Activated B cell treated with CpG ODN at 0.5 μM for 24 hours (primary cell): ENCODE measurements at regions not wholly inside any gene's neighbourhood (a gene's known extent, or its start where the extent isn't known, plus 50 kb on each side); places are given as distances from the start of the nearest gene placed in this dataset.

Experiments
- ATAC-seq: fragments of 200-7000 bp; cut with Tn5 transposase; one replicate; pipeline ENCODE4 v1.10.0; 2021; ENCODE audit warnings: low read depth, mild to moderate bottlenecking, moderate library complexity
- CTCF ChIA-PET: fragments of 350-600 bp; sonication (Branson Sonifier 250); formaldehyde crosslinking; loops from one replicate; lab custom pipeline; 2021; ENCODE audit warnings: antibody characterized with exemption; lab: Charles Lee
- POLR2A ChIA-PET: fragments of 350-600 bp; sonication (Branson Sonifier 250); formaldehyde crosslinking; loops from one replicate; lab custom pipeline; 2021; ENCODE audit warnings: antibody characterized with exemption; lab: Charles Lee
- DNase-seq: peaks from one replicate; pipeline ENCODE4 v3.0.0; 2022
- H3K27ac Mint-ChIP-seq: one replicate; pipeline ENCODE4 v1.8.0; 2020; ENCODE audit warnings: mixed read lengths
- H3K27me3 Mint-ChIP-seq: one replicate; pipeline ENCODE4 v1.8.0; 2021; ENCODE audit warnings: mixed read lengths
- H3K36me3 Mint-ChIP-seq: one replicate; pipeline ENCODE4 v1.8.0; 2021; ENCODE audit warnings: low read depth, mixed read lengths
- H3K4me1 Mint-ChIP-seq: one replicate; pipeline ENCODE4 v1.8.0; 2021; ENCODE audit warnings: mixed read lengths
- H3K4me3 Mint-ChIP-seq: one replicate; pipeline ENCODE4 v1.8.0; 2020; ENCODE audit warnings: mild to moderate bottlenecking, mixed read lengths
- H3K9me3 Mint-ChIP-seq: one replicate; pipeline ENCODE4 v1.8.0; 2020; ENCODE audit warnings: mixed read lengths
- intact Hi-C: fragments of 100-400 bp; cut with micrococcal nuclease; formaldehyde crosslinking; loops from one replicate; pipeline ENCODE4 v1.15.1; 2024
- TF ChIP-seq, protein P1 (sequence below): fragments of 200-600 bp; IDR thresholded peaks from one replicate; pipeline ENCODE4 v1.8.0; 2022; ENCODE audit warnings: antibody characterized with exemption, mild to moderate bottlenecking

- DNase-seq (no peak), ATAC-seq (no peak)
- Mint-ChIP-seq H3K9me3 (no peaks in the 10 kb centered on the region), H3K4me3 (no peak overlapping the region), H3K27ac (no peak overlapping the region), H3K27me3 (peaks cover 7% of the 10 kb centered on the region), H3K36me3 (no peaks in the 10 kb centered on the region), H3K4me1 (no peaks in the 10 kb centered on the region)
- intact Hi-C loops, result no loop called here
- TF ChIP-seq, protein P1, sequence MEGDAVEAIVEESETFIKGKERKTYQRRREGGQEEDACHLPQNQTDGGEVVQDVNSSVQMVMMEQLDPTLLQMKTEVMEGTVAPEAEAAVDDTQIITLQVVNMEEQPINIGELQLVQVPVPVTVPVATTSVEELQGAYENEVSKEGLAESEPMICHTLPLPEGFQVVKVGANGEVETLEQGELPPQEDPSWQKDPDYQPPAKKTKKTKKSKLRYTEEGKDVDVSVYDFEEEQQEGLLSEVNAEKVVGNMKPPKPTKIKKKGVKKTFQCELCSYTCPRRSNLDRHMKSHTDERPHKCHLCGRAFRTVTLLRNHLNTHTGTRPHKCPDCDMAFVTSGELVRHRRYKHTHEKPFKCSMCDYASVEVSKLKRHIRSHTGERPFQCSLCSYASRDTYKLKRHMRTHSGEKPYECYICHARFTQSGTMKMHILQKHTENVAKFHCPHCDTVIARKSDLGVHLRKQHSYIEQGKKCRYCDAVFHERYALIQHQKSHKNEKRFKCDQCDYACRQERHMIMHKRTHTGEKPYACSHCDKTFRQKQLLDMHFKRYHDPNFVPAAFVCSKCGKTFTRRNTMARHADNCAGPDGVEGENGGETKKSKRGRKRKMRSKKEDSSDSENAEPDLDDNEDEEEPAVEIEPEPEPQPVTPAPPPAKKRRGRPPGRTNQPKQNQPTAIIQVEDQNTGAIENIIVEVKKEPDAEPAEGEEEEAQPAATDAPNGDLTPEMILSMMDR, result no peak
- POLR2A ChIA-PET, result no interaction called here
- CTCF ChIA-PET, result no interaction called here
Measured at GRCh38 chr10:78450807-78451485, 417.3 kb downstream of the RPS24 start.

GRCh38 chr10:78451592-78451991, 417.9 kb downstream of the RPS24 start:
- ChIA-PET CTCF (no interaction called here), POLR2A (no interaction called here)
- Mint-ChIP-seq H3K36me3 (no peaks in the 10 kb centered on the region), H3K9me3 (no peaks in the 10 kb centered on the region), H3K4me3 (no peak overlapping the region), H3K27me3 (peaks cover 6% of the 10 kb centered on the region), H3K27ac (no peak overlapping the region), H3K4me1 (no peaks in the 10 kb centered on the region)
- DNase-seq, result no peak
- TF ChIP-seq, protein P1, result no peak
- intact Hi-C loops, result no loop called here
- no peak for ATAC-seq

DNA sequence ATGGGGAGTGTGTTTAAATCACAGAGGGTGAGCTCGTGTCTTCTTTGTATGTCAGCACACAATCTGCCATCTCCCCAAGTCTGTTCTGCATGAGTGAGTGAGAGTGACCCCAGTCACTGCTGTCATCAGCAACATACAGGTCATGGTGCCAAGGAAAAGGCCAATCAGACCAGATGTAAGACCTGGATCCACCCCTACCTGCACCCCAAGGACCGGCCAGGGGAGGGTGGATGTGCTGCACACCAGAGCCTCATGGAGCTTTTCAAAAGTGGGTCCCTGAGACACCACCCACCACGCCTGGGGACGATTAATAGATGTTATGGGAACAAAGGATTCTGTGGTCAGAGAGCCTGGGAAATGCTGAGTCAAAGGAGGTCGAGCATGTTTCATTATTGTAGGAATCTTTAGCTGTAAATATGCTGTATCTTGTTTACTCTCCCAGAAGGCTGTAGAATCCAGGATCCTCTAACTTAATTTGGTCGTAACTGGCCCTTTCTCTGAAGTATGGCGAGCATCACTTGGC, 420.5 kb downstream of the RPS24 start:
- CTCF ChIA-PET, result no interaction called here
- Mint-ChIP-seq H3K4me1 (no peaks in the 10 kb centered on the region), H3K9me3 (no peaks in the 10 kb centered on the region), H3K36me3 (no peaks in the 10 kb centered on the region), H3K27ac (no peak overlapping the region), H3K4me3 (no peak overlapping the region), H3K27me3 (peaks cover 6% of the 10 kb centered on the region)
- DNase-seq, result no peak
- TF ChIP-seq, protein P1, result no peak
- POLR2A ChIA-PET, result no interaction called here
- ATAC-seq, result no peak
- intact Hi-C loops, result no loop called here

- DNase-seq, result no peak
- no peak overlapping the region for H3K27ac Mint-ChIP-seq
- POLR2A ChIA-PET, result no interaction called here
- H3K4me3 Mint-ChIP-seq, result no peak overlapping the region
- CTCF ChIA-PET, result no interaction called here
- no peaks in the 10 kb centered on the region for H3K9me3 Mint-ChIP-seq
- TF ChIP-seq, protein P1, result no peak
- intact Hi-C loops, result no loop called here
- no peaks in the 10 kb centered on the region for H3K36me3 Mint-ChIP-seq
- ATAC-seq, result no peak
- peaks cover 6% of the 10 kb centered on the region for H3K27me3 Mint-ChIP-seq
- no peaks in the 10 kb centered on the region for H3K4me1 Mint-ChIP-seq
Measured at GRCh38 chr10:78455236-78455635, 421.6 kb downstream of the RPS24 start.

DNA sequence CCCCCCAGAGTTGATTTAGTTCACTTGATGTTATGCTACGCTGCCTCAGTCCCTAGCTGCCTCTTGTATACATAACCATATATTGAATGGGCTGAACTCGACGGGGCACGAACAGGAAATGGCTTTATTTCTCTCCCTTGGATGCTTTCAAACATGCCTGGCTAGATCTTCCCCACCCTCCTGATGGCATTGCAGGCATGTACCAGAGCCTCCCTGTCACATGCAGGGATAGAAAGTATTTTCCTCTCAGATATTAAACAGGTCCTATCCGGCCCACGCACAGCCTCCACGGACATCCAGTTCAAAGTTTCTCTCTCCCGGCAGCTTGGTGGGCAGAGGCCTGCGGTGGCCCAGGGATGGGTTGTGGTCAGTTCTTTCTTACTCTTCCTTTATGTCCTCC, 422.1 kb downstream of the RPS24 start:
- Mint-ChIP-seq H3K4me1 (no peaks in the 10 kb centered on the region), H3K36me3 (no peaks in the 10 kb centered on the region), H3K9me3 (no peaks in the 10 kb centered on the region), H3K27me3 (peaks cover 5% of the 10 kb centered on the region), H3K27ac (no peak overlapping the region), H3K4me3 (no peak overlapping the region)
- intact Hi-C loops, result no loop called here
- DNase-seq (no peak), ATAC-seq (no peak)
- ChIA-PET POLR2A (no interaction called here), CTCF (no interaction called here)
- TF ChIP-seq, protein P1, result no peak
